ENCODE measurements at regions not wholly inside any gene's neighbourhood (a gene's known extent, or its start where the extent isn't known, plus 50 kb on each side); places are given as distances from the start of the nearest gene placed in this dataset.

DNA sequence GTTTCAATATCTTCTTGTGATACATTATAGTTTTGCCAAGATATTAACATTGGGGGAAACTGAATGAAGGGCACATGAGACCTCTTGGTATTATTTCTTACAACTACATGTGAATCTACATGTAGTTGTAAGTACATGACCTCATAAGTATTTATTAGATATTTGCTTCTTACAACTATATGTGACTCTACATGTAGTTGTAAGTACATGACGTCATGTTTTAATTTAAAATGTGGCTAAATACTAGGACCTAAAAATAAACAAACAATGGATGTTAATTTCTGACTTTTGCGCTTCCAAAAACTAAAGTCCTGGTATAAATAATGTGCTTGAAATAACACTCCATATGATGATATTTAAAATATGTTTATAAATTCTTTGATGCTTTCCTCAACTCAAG is 190.2 kb downstream of the CBLL2 start:
- TF ChIP-seq, protein P1, sequence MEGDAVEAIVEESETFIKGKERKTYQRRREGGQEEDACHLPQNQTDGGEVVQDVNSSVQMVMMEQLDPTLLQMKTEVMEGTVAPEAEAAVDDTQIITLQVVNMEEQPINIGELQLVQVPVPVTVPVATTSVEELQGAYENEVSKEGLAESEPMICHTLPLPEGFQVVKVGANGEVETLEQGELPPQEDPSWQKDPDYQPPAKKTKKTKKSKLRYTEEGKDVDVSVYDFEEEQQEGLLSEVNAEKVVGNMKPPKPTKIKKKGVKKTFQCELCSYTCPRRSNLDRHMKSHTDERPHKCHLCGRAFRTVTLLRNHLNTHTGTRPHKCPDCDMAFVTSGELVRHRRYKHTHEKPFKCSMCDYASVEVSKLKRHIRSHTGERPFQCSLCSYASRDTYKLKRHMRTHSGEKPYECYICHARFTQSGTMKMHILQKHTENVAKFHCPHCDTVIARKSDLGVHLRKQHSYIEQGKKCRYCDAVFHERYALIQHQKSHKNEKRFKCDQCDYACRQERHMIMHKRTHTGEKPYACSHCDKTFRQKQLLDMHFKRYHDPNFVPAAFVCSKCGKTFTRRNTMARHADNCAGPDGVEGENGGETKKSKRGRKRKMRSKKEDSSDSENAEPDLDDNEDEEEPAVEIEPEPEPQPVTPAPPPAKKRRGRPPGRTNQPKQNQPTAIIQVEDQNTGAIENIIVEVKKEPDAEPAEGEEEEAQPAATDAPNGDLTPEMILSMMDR (IDR thresholded peaks at IDR 0.05; ENCODE audit: low read depth, low read length) = no peak
- TF ChIP-seq EZH2phosphoT487 (IDR thresholded peaks at IDR 0.05; ENCODE audit: low read depth) = no peak
